H1 (cell line): ENCODE measurements at regions not wholly inside any gene's neighbourhood (a gene's known extent, or its start where the extent isn't known, plus 50 kb on each side); places are given as distances from the start of the nearest gene placed in this dataset.

Experiments
- CTCF ChIA-PET: fragments of 300-600 bp; sonication (Branson Sonifier 250); formaldehyde crosslinking; loops from one replicate; lab custom pipeline; 2021; ENCODE audit not compliant: partially characterized antibody; lab: Charles Lee
- POLR2A ChIA-PET: fragments of 300-600 bp; sonication (Branson Sonifier 250); formaldehyde crosslinking; loops from one replicate; lab custom pipeline; 2021; ENCODE audit warnings: inconsistent platforms; ENCODE audit not compliant: partially characterized antibody; lab: Charles Lee
- DNase-seq, 2 experiments: peaks; one replicate each; pipeline versions ENCODE4 v3.0.0 to v3.0.0-alpha.2; 2010 to 2022; ENCODE audit warnings: low spot score in 2 of 2, low read depth in 1 of 2, mixed read lengths in 1 of 2
- FAIRE-seq: peaks from 2 replicates; lab custom pipeline; 2011; peaks lifted over from hg19 to GRCh38; lab: Jason Lieb, UNC
- H2AFZ ChIP-seq: 2 replicates; pipeline ENCODE4 v1.8.1; 2012; ENCODE audit warnings: low read length, inconsistent platforms
- H2AK5ac ChIP-seq: 2 replicates; pipeline ENCODE4 v1.6.1; 2013; ENCODE audit warnings: low read depth, low read length
- H2BK120ac ChIP-seq: replicated peaks from 2 replicates; pipeline ENCODE3; 2013; ENCODE audit warnings: low read depth, low read length, inconsistent platforms
- H2BK12ac ChIP-seq: 2 replicates; pipeline ENCODE4 v1.6.1; 2013; ENCODE audit warnings: low read depth, low read length
- H2BK15ac ChIP-seq: 2 replicates; pipeline ENCODE4 v1.6.1; 2013; ENCODE audit warnings: low read length
- H2BK20ac ChIP-seq: 2 replicates; pipeline ENCODE4 v1.6.1; 2013; ENCODE audit warnings: low read length
- H2BK5ac ChIP-seq: 2 replicates; pipeline ENCODE4 v1.6.1; 2013; ENCODE audit warnings: low read depth, low read length
- H3K14ac ChIP-seq: 2 replicates; pipeline ENCODE4 v1.6.1; 2013; ENCODE audit warnings: inconsistent platforms; ENCODE audit not compliant: insufficient read length
- H3K18ac ChIP-seq: 2 replicates; pipeline ENCODE4 v1.6.1; 2013; ENCODE audit warnings: low read length; ENCODE audit errors: extremely low read depth
- H3K23ac ChIP-seq: 2 replicates; pipeline ENCODE4 v1.6.1; 2013; ENCODE audit warnings: inconsistent platforms; ENCODE audit not compliant: insufficient read length
- H3K23me2 ChIP-seq: 2 replicates; pipeline ENCODE4 v1.6.1; 2013; ENCODE audit warnings: low read depth, low read length
- H3K27ac ChIP-seq: 2 replicates; pipeline ENCODE4 v1.6.1; 2011; ENCODE audit warnings: low read depth, low read length, inconsistent platforms
- H3K27me3 ChIP-seq, 4 experiments: replicated peaks in 1 of 4; 1 replicate in 1 of 4; 2 replicates in 3 of 4; pipeline versions ENCODE4 v1.6.1 to v1.8.1; 2011 to 2013; ENCODE audit warnings: low read length in 3 of 4, mild to moderate bottlenecking in 3 of 4, inconsistent platforms in 2 of 4, mixed read lengths in 2 of 4, moderate library complexity in 1 of 4; ENCODE audit not compliant: control insufficient read depth in 3 of 4, insufficient read depth in 3 of 4; ENCODE audit errors: extremely low read depth in 1 of 4
- H3K36me3 ChIP-seq, 4 experiments: 2 replicates each; pipeline versions ENCODE4 v1.6.1 to v1.8.1; 2011 to 2013; ENCODE audit warnings: mild to moderate bottlenecking in 4 of 4, low read length in 3 of 4, moderate library complexity in 2 of 4, control low read depth in 1 of 4, inconsistent platforms in 1 of 4; ENCODE audit not compliant: insufficient read depth in 4 of 4, control insufficient read depth in 2 of 4
- H3K4ac ChIP-seq: replicated peaks from 2 replicates; pipeline ENCODE3; 2013; ENCODE audit warnings: low read length, low read depth, mixed read lengths, inconsistent platforms; ENCODE audit not compliant: insufficient read length
- H3K4me1 ChIP-seq, 4 experiments: replicated peaks in 1 of 4; 1 replicate in 1 of 4; 2 replicates in 3 of 4; pipeline versions ENCODE4 v1.6.1 to v1.8.1; 2011 to 2013; ENCODE audit warnings: low read length in 3 of 4, inconsistent platforms in 2 of 4, mixed read lengths in 1 of 4; ENCODE audit not compliant: insufficient read depth in 4 of 4, control insufficient read depth in 3 of 4
- H3K4me2 ChIP-seq, 2 experiments: 2 replicates each; pipeline versions ENCODE4 v1.6.1 to v1.8.1; 2011 to 2013; ENCODE audit warnings: low read depth in 2 of 2, low read length in 2 of 2, control low read depth in 1 of 2, inconsistent platforms in 1 of 2, mild to moderate bottlenecking in 1 of 2; ENCODE audit not compliant: insufficient read depth in 1 of 2
- H3K4me3 ChIP-seq, 4 experiments: fragments of 200-600, 300-600 bp in 1 of 4; sonication (generic), shearing (Covaris generic), sonication (Bioruptor Twin) in 1 of 4; 2 replicates each; pipeline versions ENCODE4 v1.5.1 to v1.8.1; 2011 to 2016; ENCODE audit warnings: low read length in 4 of 4, low read depth in 3 of 4, control low read depth in 2 of 4, inconsistent platforms in 2 of 4, mild to moderate bottlenecking in 2 of 4, mixed read lengths in 1 of 4, moderate library complexity in 1 of 4; ENCODE audit not compliant: insufficient read depth in 2 of 4; ENCODE audit errors: extremely low read depth in 1 of 4
- H3K56ac ChIP-seq: replicated peaks from 2 replicates; pipeline ENCODE3; 2013; ENCODE audit warnings: low read depth, mild to moderate bottlenecking, mixed read lengths, low read length, inconsistent platforms; ENCODE audit not compliant: insufficient read length
- H3K79me1 ChIP-seq: 2 replicates; pipeline ENCODE4 v1.6.1; 2013; ENCODE audit warnings: low read depth, low read length, control low read depth
- H3K79me2 ChIP-seq, 2 experiments: 2 replicates each; pipeline versions ENCODE4 v1.6.1 to v1.8.1; 2012 to 2013; ENCODE audit warnings: low read length in 2 of 2, mild to moderate bottlenecking in 2 of 2, inconsistent platforms in 1 of 2; ENCODE audit not compliant: insufficient read depth in 2 of 2, control insufficient read depth in 1 of 2
- H3K9ac ChIP-seq, 4 experiments: replicated peaks in 1 of 4; 1 replicate in 1 of 4; 2 replicates in 3 of 4; pipeline versions ENCODE4 v1.6.1 to v1.8.1; 2011 to 2013; ENCODE audit warnings: low read depth in 3 of 4, low read length in 3 of 4, control low read depth in 2 of 4, mild to moderate bottlenecking in 2 of 4, moderate library complexity in 2 of 4, inconsistent platforms in 1 of 4; ENCODE audit errors: extremely low read depth in 1 of 4
- H3K9me3 ChIP-seq, 2 experiments: 2 replicates each; pipeline versions ENCODE4 v1.6.1 to v1.8.1; 2012 to 2013; ENCODE audit warnings: mild to moderate bottlenecking in 2 of 2, moderate library complexity in 2 of 2, control low read depth in 1 of 2, inconsistent platforms in 1 of 2, low read depth in 1 of 2, low read length in 1 of 2, mixed read lengths in 1 of 2; ENCODE audit not compliant: insufficient read depth in 2 of 2
- H4K20me1 ChIP-seq, 2 experiments: replicated peaks in 1 of 2; 2 replicates each; pipeline versions ENCODE3 to v1.8.1; 2011 to 2013; ENCODE audit warnings: inconsistent platforms in 2 of 2, low read length in 2 of 2, mild to moderate bottlenecking in 1 of 2; ENCODE audit not compliant: insufficient read depth in 2 of 2, control insufficient read depth in 1 of 2
- H4K5ac ChIP-seq: 2 replicates; pipeline ENCODE4 v1.6.1; 2013; ENCODE audit warnings: low read length, low read depth, mixed read lengths, inconsistent platforms; ENCODE audit not compliant: insufficient read length
- H4K8ac ChIP-seq: 2 replicates; pipeline ENCODE4 v1.8.0; 2013; ENCODE audit warnings: mild to moderate bottlenecking, moderate library complexity, low read length, inconsistent platforms; ENCODE audit not compliant: insufficient read depth; ENCODE audit errors: extremely low read depth
- H4K91ac ChIP-seq: replicated peaks from 2 replicates; pipeline ENCODE3; 2013; ENCODE audit warnings: low read length, mixed read lengths, inconsistent platforms; ENCODE audit not compliant: insufficient read length
- CEBPB ChIP-seq: IDR thresholded peaks from 2 replicates; pipeline ENCODE4 v1.6.1; 2012; ENCODE audit warnings: low read depth, low read length
- CHD2 ChIP-seq: IDR thresholded peaks from 2 replicates; pipeline ENCODE4 v1.6.1; 2012; ENCODE audit warnings: low read length, improper control_type of control experiment
- CTBP2 ChIP-seq: IDR thresholded peaks from 2 replicates; pipeline ENCODE4 v1.7.0; 2011; ENCODE audit warnings: borderline replicate concordance, mild to moderate bottlenecking, moderate library complexity, mixed read lengths, low read length; ENCODE audit not compliant: insufficient read depth, insufficient read length
- KDM1A ChIP-seq: fragments of 200-600, 300-600 bp; sonication (generic); IDR thresholded peaks from 2 replicates; pipeline ENCODE4 v1.7.1; 2016; ENCODE audit warnings: mild to moderate bottlenecking, low read length, borderline replicate concordance
- NANOG ChIP-seq: IDR thresholded peaks from 2 replicates; pipeline ENCODE4 v1.6.1; 2011; ENCODE audit warnings: low read length, low read depth, mild to moderate bottlenecking, inconsistent platforms; ENCODE audit not compliant: insufficient read depth, poor library complexity, severe bottlenecking
- RBBP5 ChIP-seq: IDR thresholded peaks from 2 replicates; pipeline ENCODE4 v1.7.1; 2012; ENCODE audit warnings: low read depth, mild to moderate bottlenecking, inconsistent platforms, low read length, moderate library complexity, borderline replicate concordance
- RFX5 ChIP-seq: IDR thresholded peaks from 2 replicates; pipeline ENCODE4 v1.6.1; 2011; ENCODE audit warnings: low read depth, low read length, improper control_type of control experiment, borderline replicate concordance
- RXRA ChIP-seq: IDR thresholded peaks from 2 replicates; pipeline ENCODE4 v1.6.1; 2011; ENCODE audit warnings: low read depth, mild to moderate bottlenecking, low read length, moderate library complexity; ENCODE audit not compliant: insufficient read depth
- SAP30 ChIP-seq: fragments of 300-600 bp; sonication (generic); IDR thresholded peaks from 2 replicates; pipeline ENCODE4 v1.7.1; 2012; ENCODE audit warnings: low read length, moderate library complexity, mild to moderate bottlenecking, inconsistent platforms; ENCODE audit not compliant: insufficient read depth, insufficient replicate concordance
- SIN3A ChIP-seq, 2 experiments: IDR thresholded peaks in 1 of 2; conservative IDR thresholded peaks in 1 of 2; 2 replicates each; pipeline ENCODE4 v1.6.1; 2011 to 2012; ENCODE audit warnings: low read length in 2 of 2, improper control_type of control experiment in 1 of 2, low read depth in 1 of 2, mild to moderate bottlenecking in 1 of 2
- WGBS, 2 experiments: shearing (Covaris generic) in 1 of 2; methylation state at CpG; one replicate each; pipeline versions ENCODE4 v1.1.6 to v1.1.7; 2013 to 2015; ENCODE audit warnings: low lambda C conversion rate in 2 of 2, mixed read lengths in 2 of 2, inconsistent platforms in 1 of 2, low coverage in 1 of 2, missing lambda C conversion rate in 1 of 2; ENCODE audit not compliant: insufficient replicate concordance in 2 of 2, insufficient coverage in 1 of 2, insufficient read length in 1 of 2; ENCODE audit errors: extremely low coverage in 1 of 2, missing lambda C conversion rate in 1 of 2; 5-methylcytosine and 5-hydroxymethylcytosine counted together
- TF ChIP-seq, protein P1 (sequence below), 3 experiments: IDR thresholded peaks; 1 replicate in 2 of 3; 2 replicates in 1 of 3; pipeline versions ENCODE4 v1.5.1 to v1.6.1; 2011; ENCODE audit warnings: low read length in 3 of 3, mild to moderate bottlenecking in 3 of 3, inconsistent platforms in 2 of 3, low read depth in 1 of 3, moderate library complexity in 1 of 3; ENCODE audit not compliant: insufficient read depth in 1 of 3; ENCODE audit errors: control extremely low read depth in 1 of 3

DNA sequence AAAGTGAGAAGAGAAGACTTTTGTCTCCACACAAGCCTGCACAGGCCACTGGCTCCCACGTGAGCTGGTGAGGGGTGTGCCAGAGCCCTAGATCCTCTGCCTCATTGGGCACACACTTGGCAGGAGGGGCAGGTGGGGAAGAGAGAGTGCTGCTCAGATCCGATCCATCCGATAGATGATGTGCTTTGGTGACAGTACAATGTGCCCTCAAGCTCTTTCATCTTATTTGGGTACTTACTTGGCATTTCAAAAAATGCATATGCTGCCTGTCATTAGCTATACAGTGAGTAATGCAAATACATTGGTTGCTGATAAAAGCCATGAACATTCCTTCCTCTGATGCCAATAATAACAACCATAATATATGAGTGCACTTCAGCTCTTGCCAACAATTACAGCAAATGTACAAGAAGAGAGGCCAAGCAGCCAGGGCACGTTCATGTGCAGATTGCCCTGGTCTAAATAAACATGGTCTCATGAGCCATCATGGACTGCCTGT lies 255.3 kb downstream of the VAPA start:
- no peak overlapping the region for H2AK5ac ChIP-seq
- H3K79me1 ChIP-seq, result no peaks in the 10 kb centered on the region
- no peak overlapping the region for H2BK20ac ChIP-seq
- no peaks in the 10 kb centered on the region for H4K20me1 ChIP-seq
- H3K9ac ChIP-seq, result no peak overlapping the region
- no peak overlapping the region for H3K27ac ChIP-seq
- ChIA-PET CTCF (interaction anchor here (0.8 kb wide), 1 partner anchor 350 kb away, joined by 3 read pairs; no protein-coding TSS in a partner anchor), POLR2A (no interaction called here)
- DNase-seq (no peak), FAIRE-seq (no peak)
- no peaks in the 10 kb centered on the region for H3K36me3 ChIP-seq
- no peak overlapping the region for H2AFZ ChIP-seq
- H4K8ac ChIP-seq, result no peak overlapping the region
- H3K4me3 ChIP-seq, result no peak overlapping the region
- no peaks in the 10 kb centered on the region for H3K27me3 ChIP-seq
- H3K4ac ChIP-seq, result no peak overlapping the region
- H3K23me2 ChIP-seq, result no peaks in the 10 kb centered on the region
- H3K9me3 ChIP-seq, result no peaks in the 10 kb centered on the region
- H3K4me2 ChIP-seq, result no peak overlapping the region
- no peaks in the 10 kb centered on the region for H3K79me2 ChIP-seq
- H3K14ac ChIP-seq, result no peak overlapping the region
- H3K56ac ChIP-seq, result no peak overlapping the region
- 84% methylated on average over 4 of the region's 4 CpGs; no CpG with 5 or more reads in 1 of the 2 experiments for WGBS, 2 experiments
- no peak overlapping the region for H3K18ac ChIP-seq
- H2BK15ac ChIP-seq, result no peak overlapping the region
- H4K5ac ChIP-seq, result no peak overlapping the region
- no peaks in the 10 kb centered on the region; a peak in 1 of 7 replicates for H3K4me1 ChIP-seq
- H2BK120ac ChIP-seq, result no peak overlapping the region
- H4K91ac ChIP-seq, result no peak overlapping the region
- H3K23ac ChIP-seq, result no peak overlapping the region
- H2BK12ac ChIP-seq, result no peak overlapping the region
- H2BK5ac ChIP-seq, result no peak overlapping the region
- TF ChIP-seq RFX5, result no peak
- TF ChIP-seq, protein P1, sequence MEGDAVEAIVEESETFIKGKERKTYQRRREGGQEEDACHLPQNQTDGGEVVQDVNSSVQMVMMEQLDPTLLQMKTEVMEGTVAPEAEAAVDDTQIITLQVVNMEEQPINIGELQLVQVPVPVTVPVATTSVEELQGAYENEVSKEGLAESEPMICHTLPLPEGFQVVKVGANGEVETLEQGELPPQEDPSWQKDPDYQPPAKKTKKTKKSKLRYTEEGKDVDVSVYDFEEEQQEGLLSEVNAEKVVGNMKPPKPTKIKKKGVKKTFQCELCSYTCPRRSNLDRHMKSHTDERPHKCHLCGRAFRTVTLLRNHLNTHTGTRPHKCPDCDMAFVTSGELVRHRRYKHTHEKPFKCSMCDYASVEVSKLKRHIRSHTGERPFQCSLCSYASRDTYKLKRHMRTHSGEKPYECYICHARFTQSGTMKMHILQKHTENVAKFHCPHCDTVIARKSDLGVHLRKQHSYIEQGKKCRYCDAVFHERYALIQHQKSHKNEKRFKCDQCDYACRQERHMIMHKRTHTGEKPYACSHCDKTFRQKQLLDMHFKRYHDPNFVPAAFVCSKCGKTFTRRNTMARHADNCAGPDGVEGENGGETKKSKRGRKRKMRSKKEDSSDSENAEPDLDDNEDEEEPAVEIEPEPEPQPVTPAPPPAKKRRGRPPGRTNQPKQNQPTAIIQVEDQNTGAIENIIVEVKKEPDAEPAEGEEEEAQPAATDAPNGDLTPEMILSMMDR (IDR thresholded peaks at IDR 0.05; ENCODE audit: control extremely low read depth in 1 of 3, insufficient read depth in 1 of 3, low read depth in 1 of 3, low read length in 3 of 3), result no peak
- TF ChIP-seq NANOG, result no peak
- no peak for TF ChIP-seq CTBP2
- no peak for TF ChIP-seq RBBP5
- no peak for TF ChIP-seq SIN3A (conservative IDR thresholded peaks at IDR 0.05 in 1 of 2, IDR thresholded peaks at IDR 0.05 in 1 of 2; ENCODE audit: low read depth in 1 of 2, low read length in 2 of 2)
- TF ChIP-seq RXRA, result no peak
- TF ChIP-seq KDM1A, result no peak
- no peak for TF ChIP-seq SAP30
- no peak for TF ChIP-seq CEBPB
- TF ChIP-seq CHD2, result no peak
